RWPE1 (cell line): ENCODE measurements at regions not wholly inside any gene's neighbourhood (a gene's known extent, or its start where the extent isn't known, plus 50 kb on each side); places are given as distances from the start of the nearest gene placed in this dataset.

Source experiments
- CTCF ChIA-PET: fragments of 350-600 bp; sonication (Branson Sonifier 250); formaldehyde crosslinking; extraction: SDS; loops from one replicate; lab custom pipeline; 2021; lab: Yijun Ruan, JAX
- POLR2A ChIA-PET: fragments of 400-600 bp; formaldehyde crosslinking; extraction: SDS; loops from one replicate; lab custom pipeline; 2020; ENCODE audit warnings: antibody characterized with exemption; ENCODE audit not compliant: low non-redundant PET; lab: Yijun Ruan, JAX
- DNase-seq: peaks from one replicate; pipeline ENCODE4 v3.0.0; 2012; ENCODE audit warnings: low spot score
- H3K27ac ChIP-seq: fragments of 450-650 bp; 2 replicates; pipeline ENCODE4 v1.5.1; 2017
- TF ChIP-seq, protein P1 (sequence below): fragments of 450-650 bp; conservative IDR thresholded peaks from 2 replicates; pipeline ENCODE4 v1.5.1; 2017; ENCODE audit warnings: low read depth, mild to moderate bottlenecking

- TF ChIP-seq, protein P1, sequence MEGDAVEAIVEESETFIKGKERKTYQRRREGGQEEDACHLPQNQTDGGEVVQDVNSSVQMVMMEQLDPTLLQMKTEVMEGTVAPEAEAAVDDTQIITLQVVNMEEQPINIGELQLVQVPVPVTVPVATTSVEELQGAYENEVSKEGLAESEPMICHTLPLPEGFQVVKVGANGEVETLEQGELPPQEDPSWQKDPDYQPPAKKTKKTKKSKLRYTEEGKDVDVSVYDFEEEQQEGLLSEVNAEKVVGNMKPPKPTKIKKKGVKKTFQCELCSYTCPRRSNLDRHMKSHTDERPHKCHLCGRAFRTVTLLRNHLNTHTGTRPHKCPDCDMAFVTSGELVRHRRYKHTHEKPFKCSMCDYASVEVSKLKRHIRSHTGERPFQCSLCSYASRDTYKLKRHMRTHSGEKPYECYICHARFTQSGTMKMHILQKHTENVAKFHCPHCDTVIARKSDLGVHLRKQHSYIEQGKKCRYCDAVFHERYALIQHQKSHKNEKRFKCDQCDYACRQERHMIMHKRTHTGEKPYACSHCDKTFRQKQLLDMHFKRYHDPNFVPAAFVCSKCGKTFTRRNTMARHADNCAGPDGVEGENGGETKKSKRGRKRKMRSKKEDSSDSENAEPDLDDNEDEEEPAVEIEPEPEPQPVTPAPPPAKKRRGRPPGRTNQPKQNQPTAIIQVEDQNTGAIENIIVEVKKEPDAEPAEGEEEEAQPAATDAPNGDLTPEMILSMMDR, result no peak
- CTCF ChIA-PET, result no interaction called here
- no peak for DNase-seq
- POLR2A ChIA-PET, result no interaction called here
- no peak overlapping the region for H3K27ac ChIP-seq
Observed at GRCh38 chrX:137430984-137431475, 134.9 kb upstream of the ZIC3 start.

- H3K27ac ChIP-seq, result no peak overlapping the region
- ChIA-PET CTCF (no interaction called here), POLR2A (no interaction called here)
- no peak for DNase-seq
- TF ChIP-seq, protein P1, result no peak
Observed at GRCh38 chrX:137430301-137430700, 135.6 kb upstream of the ZIC3 start.

DNA sequence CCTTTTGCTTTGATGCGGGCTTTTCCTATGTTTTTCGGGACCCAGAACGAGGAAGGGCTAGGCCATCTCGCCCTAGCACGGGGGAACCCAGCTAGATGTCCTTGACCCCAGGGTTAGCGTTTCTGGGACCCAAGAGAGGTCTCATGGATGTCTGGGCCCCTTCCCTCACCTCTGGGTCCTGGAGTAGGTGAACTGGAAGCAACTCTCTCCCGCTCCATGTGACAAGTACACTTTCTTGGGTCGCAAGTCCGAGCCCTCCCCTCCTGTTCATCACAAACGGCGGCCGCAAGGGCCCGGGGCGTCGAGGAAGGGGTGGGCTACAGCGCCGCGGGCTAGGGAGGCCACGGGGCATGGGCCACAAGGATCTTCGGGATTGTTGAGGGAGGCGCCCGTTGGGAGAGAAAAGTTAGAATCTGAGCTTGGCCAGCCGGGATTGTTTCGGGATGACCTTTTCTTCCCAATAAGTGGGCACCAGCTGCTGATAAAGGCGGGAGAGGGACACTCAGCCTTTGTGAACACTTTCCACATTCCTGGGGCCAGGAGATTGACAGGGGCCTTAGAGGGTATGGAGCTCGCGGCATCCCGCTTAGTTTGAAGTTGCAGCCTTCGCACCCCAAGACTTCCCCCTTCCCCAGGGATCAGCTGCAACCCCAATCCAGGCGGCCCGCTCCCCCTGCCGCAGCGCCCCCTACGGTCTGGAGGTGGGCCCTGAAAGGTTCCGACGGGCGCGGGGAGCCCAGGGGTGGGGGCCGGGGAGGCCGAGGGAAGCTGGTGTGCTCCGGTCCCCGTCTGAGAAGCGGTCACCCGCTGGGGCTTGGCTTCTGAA lies 136.9 kb upstream of the ZIC3 start:
- DNase-seq, result no peak
- no peak overlapping the region for H3K27ac ChIP-seq
- TF ChIP-seq, protein P1, result no peak
- ChIA-PET CTCF (interaction anchor here (0.5 kb wide), 1 partner anchor 15 kb away, joined by 3 read pairs; no protein-coding TSS in a partner anchor), POLR2A (no interaction called here)

- ChIA-PET CTCF (no interaction called here), POLR2A (no interaction called here)
- TF ChIP-seq, protein P1, result no peak
- H3K27ac ChIP-seq, result no peak overlapping the region
- no peak for DNase-seq
Observed at GRCh38 chrX:137428221-137428661, 137.7 kb upstream of the ZIC3 start.

GRCh38 chrX:137427816-137428215 lies 138.1 kb upstream of the ZIC3 start:
- H3K27ac ChIP-seq, result no peak overlapping the region
- no peak for DNase-seq
- CTCF ChIA-PET, result no interaction called here
- POLR2A ChIA-PET, result no interaction called here
- TF ChIP-seq, protein P1, result no peak

GRCh38 chrX:137427426-137427778 lies 138.5 kb upstream of the ZIC3 start:
- TF ChIP-seq, protein P1, result no peak
- ChIA-PET CTCF (no interaction called here), POLR2A (no interaction called here)
- DNase-seq, result no peak
- no peak overlapping the region for H3K27ac ChIP-seq
